Gastrocnemius medialis (tissue), 4 donors: ENCODE measurements at regions not wholly inside any gene's neighbourhood (a gene's known extent, or its start where the extent isn't known, plus 50 kb on each side); places are given as distances from the start of the nearest gene placed in this dataset.

Source experiments
- CTCF ChIP-seq, 5 experiments: fragments of 450-650 bp in 3 of 5; fragments of 200-600 bp in 2 of 5; sonication (generic) in 2 of 5; IDR thresholded peaks in 4 of 5; conservative IDR thresholded peaks in 1 of 5; 1 replicate in 4 of 5; 2 replicates in 1 of 5; pipeline ENCODE4 v1.5.1; 2016 to 2019; ENCODE audit warnings: antibody characterized with exemption in 5 of 5, mild to moderate bottlenecking in 3 of 5, moderate library complexity in 3 of 5
- POLR2A ChIP-seq, 2 donors: fragments of 450-650 bp; IDR thresholded peaks; one replicate each; pipeline ENCODE4 v1.6.1; 2017; ENCODE audit warnings: antibody characterized with exemption in 2 of 2, mild to moderate bottlenecking in 2 of 2, moderate library complexity in 2 of 2

DNA sequence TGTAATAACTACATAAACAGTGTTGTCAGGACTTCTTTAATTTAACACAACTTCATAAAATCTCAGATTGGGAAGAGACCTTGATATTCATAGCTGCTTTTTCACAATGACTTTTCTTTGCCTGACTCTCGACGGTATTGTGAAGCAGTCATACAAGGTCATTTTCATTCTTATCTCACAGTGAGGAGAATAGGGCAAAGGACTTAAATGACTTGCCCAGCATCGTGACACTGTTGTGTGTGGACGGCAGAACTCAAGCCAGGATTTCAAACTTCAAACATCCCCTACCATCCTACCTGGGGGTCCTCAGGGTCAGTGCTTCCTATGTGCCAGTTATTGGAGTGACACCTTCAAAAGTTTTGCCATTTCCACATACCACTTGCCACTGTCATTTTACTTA, 138.5 kb upstream of the GDF10 start:
- no peak for TF ChIP-seq POLR2A (IDR thresholded peaks at IDR 0.05)
- TF ChIP-seq CTCF (IDR thresholded peaks at IDR 0.05 in 4 of 5, conservative IDR thresholded peaks at IDR 0.05 in 1 of 5) = no peak
